ENCODE measurements at regions not wholly inside any gene's neighbourhood (a gene's known extent, or its start where the extent isn't known, plus 50 kb on each side); places are given as distances from the start of the nearest gene placed in this dataset.

- ChIA-PET CTCF (no interaction called here), POLR2A (no interaction called here)
Observed at GRCh38 chr5:90162324-90162723, 247.2 kb downstream of the CETN3 start.

GRCh38 chr5:90161414-90161813 is 248.1 kb downstream of the CETN3 start:
- CTCF ChIA-PET, result interaction anchor here (1.0 kb wide), 1 partner anchor 1437 kb away, joined by 3 read pairs; no protein-coding TSS in a partner anchor
- no peak overlapping the region for H3K4me3 ChIP-seq (ENCODE audit: low read depth, low read length)
- POLR2A ChIA-PET, result no interaction called here
- DNase-seq (ENCODE audit: low read depth), result no peak
- no peaks in the 10 kb centered on the region for H3K27me3 ChIP-seq (ENCODE audit: control insufficient read depth, insufficient read depth, low read length)
- 0 out of 2 replicates have a peak, but pooled peaks have one; percentile 14 for TF ChIP-seq CTCF (IDR thresholded peaks at IDR 0.05; ENCODE audit: insufficient read depth, low read depth, low read length)
- H3K36me3 ChIP-seq (ENCODE audit: control insufficient read depth, insufficient read depth, low read length), result no peaks in the 10 kb centered on the region

More at GRCh38 chr5:90162324-90162723, 247.2 kb downstream of the CETN3 start:
- Histone ChIP-seq H3K27me3 (ENCODE audit: control insufficient read depth, insufficient read depth, low read length) (no peaks in the 10 kb centered on the region), H3K36me3 (ENCODE audit: control insufficient read depth, insufficient read depth, low read length) (no peaks in the 10 kb centered on the region), H3K4me3 (ENCODE audit: low read depth, low read length) (no peak overlapping the region)
- no peak for DNase-seq (ENCODE audit: low read depth)
- no peak for TF ChIP-seq CTCF (IDR thresholded peaks at IDR 0.05; ENCODE audit: insufficient read depth, low read depth, low read length)

GRCh38 chr5:90158131-90158530 is 251.4 kb downstream of the CETN3 start:
- POLR2A ChIA-PET, result no interaction called here
- Histone ChIP-seq H3K27me3 (ENCODE audit: control insufficient read depth, insufficient read depth, low read length) (no peaks in the 10 kb centered on the region), H3K4me3 (ENCODE audit: low read depth, low read length) (no peak overlapping the region), H3K36me3 (ENCODE audit: control insufficient read depth, insufficient read depth, low read length) (no peaks in the 10 kb centered on the region)
- no peak for TF ChIP-seq CTCF (IDR thresholded peaks at IDR 0.05; ENCODE audit: insufficient read depth, low read depth, low read length)
- DNase-seq (ENCODE audit: low read depth), result no peak
- CTCF ChIA-PET, result no interaction called here

- TF ChIP-seq CTCF (IDR thresholded peaks at IDR 0.05; ENCODE audit: insufficient read depth, low read depth, low read length), result no peak
- Histone ChIP-seq H3K36me3 (ENCODE audit: control insufficient read depth, insufficient read depth, low read length) (no peaks in the 10 kb centered on the region), H3K27me3 (ENCODE audit: control insufficient read depth, insufficient read depth, low read length) (no peaks in the 10 kb centered on the region), H3K4me3 (ENCODE audit: low read depth, low read length) (no peak overlapping the region)
- ChIA-PET POLR2A (no interaction called here), CTCF (no interaction called here)
- DNase-seq (ENCODE audit: low read depth), result no peak
Observed at GRCh38 chr5:90153031-90153430, 256.5 kb downstream of the CETN3 start.

- TF ChIP-seq CTCF (IDR thresholded peaks at IDR 0.05; ENCODE audit: insufficient read depth, low read depth, low read length), result no peak
- Histone ChIP-seq H3K4me3 (ENCODE audit: low read depth, low read length) (no peak overlapping the region), H3K27me3 (ENCODE audit: control insufficient read depth, insufficient read depth, low read length) (no peaks in the 10 kb centered on the region), H3K36me3 (ENCODE audit: control insufficient read depth, insufficient read depth, low read length) (no peaks in the 10 kb centered on the region)
- no peak for DNase-seq (ENCODE audit: low read depth)
- ChIA-PET CTCF (no interaction called here), POLR2A (no interaction called here)
Observed at GRCh38 chr5:90144625-90145327, 264.8 kb downstream of the CETN3 start.

All from BJ (cell line).